Psoas muscle (tissue), 7 donors: ENCODE measurements at regions not wholly inside any gene's neighbourhood (a gene's known extent, or its start where the extent isn't known, plus 50 kb on each side); places are given as distances from the start of the nearest gene placed in this dataset.

Source experiments
- ATAC-seq, 4 donors: fragments of 200-7000 bp; cut with Tn5 transposase; one replicate each; pipeline ENCODE4 v1.9.1; 2020; ENCODE audit warnings: moderate library complexity in 3 of 4, mild to moderate bottlenecking in 2 of 4
- DNase-seq, 2 donors: peaks; one replicate each; pipeline ENCODE4 v3.0.0-alpha.2; 2020
- H3K27ac ChIP-seq: fragments of 200-600 bp; one replicate; pipeline ENCODE4 v1.8.0; 2022
- H3K27me3 ChIP-seq, 3 donors: fragments of 200-600 bp in 1 of 3; one replicate each; pipeline versions ENCODE4 v1.6.1 to v1.8.0; 2013 to 2022; ENCODE audit warnings: low read length in 2 of 3, mild to moderate bottlenecking in 2 of 3, moderate library complexity in 1 of 3; ENCODE audit not compliant: insufficient read depth in 3 of 3
- H3K36me3 ChIP-seq, 2 donors: fragments of 200-600 bp in 1 of 2; one replicate each; pipeline versions ENCODE4 v1.6.1 to v1.8.0; 2013 to 2022; ENCODE audit warnings: low read depth in 1 of 2, mild to moderate bottlenecking in 1 of 2, moderate library complexity in 1 of 2; ENCODE audit not compliant: insufficient read depth in 1 of 2
- H3K4me1 ChIP-seq: fragments of 200-600 bp; one replicate; pipeline ENCODE4 v1.8.0; 2022
- H3K4me3 ChIP-seq: fragments of 200-600 bp; one replicate; pipeline ENCODE4 v1.8.0; 2022; ENCODE audit warnings: mild to moderate bottlenecking
- H3K9me3 ChIP-seq: fragments of 200-600 bp; one replicate; pipeline ENCODE4 v1.8.0; 2022
- WGBS, 3 donors: extraction: QIAGEN DNeasy Blood & Tissue Kit; methylation state at CpG; one replicate each; pipeline versions ENCODE4 v1.1.6 to v1.1.7; 2013; 5-methylcytosine and 5-hydroxymethylcytosine counted together
- intact Hi-C, 2 donors: fragments of 100-400 bp; cut with DNase I; formaldehyde crosslinking; loops; one replicate each; pipeline versions ENCODE4 v1.11.0 to v1.14.2; 2022
- TF ChIP-seq, protein P1 (sequence below): fragments of 200-600 bp; IDR thresholded peaks from one replicate; pipeline ENCODE4 v1.8.0; 2022; ENCODE audit warnings: antibody characterized with exemption
- donor health status: healthy with polysubstance abuse.
- donor health status: DM: no; HTN: no; CAD: no; lungs with moderate emphysema.
- donor health status: Bipolar disorder and iron deficiency.
- donor health status: healthy.
- donor health status: DM: yes; HTN: yes; CAD: no.
- donor health status: DM: no; HTN: no; CAD: no.
- donor health status: DM: yes; HTN: yes; CAD: no.

DNA sequence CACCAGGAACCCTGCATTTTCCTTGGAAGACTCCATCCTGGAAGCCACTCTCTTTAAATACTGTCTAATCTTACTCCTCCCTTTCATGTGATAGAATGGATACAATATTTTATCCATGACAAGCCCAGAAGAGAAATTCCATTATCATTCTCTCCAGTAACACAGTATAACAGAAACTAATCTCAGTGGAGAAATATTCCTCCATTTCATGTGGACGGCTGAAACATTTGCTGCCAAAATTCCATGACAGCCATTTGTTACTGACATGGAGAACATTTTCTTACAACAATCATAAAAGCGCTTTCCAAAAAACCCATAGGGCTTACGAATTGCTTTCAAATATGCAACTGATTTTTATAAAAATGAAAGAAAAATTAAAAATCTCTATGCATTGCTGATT is 392.8 kb upstream of the KLF6 start:
- H3K27ac ChIP-seq, result no peak overlapping the region
- no peak for ATAC-seq
- 29 to 41% (median 32%) methylated on average over 3 of the region's 3 CpGs for WGBS, 3 donors

DNA sequence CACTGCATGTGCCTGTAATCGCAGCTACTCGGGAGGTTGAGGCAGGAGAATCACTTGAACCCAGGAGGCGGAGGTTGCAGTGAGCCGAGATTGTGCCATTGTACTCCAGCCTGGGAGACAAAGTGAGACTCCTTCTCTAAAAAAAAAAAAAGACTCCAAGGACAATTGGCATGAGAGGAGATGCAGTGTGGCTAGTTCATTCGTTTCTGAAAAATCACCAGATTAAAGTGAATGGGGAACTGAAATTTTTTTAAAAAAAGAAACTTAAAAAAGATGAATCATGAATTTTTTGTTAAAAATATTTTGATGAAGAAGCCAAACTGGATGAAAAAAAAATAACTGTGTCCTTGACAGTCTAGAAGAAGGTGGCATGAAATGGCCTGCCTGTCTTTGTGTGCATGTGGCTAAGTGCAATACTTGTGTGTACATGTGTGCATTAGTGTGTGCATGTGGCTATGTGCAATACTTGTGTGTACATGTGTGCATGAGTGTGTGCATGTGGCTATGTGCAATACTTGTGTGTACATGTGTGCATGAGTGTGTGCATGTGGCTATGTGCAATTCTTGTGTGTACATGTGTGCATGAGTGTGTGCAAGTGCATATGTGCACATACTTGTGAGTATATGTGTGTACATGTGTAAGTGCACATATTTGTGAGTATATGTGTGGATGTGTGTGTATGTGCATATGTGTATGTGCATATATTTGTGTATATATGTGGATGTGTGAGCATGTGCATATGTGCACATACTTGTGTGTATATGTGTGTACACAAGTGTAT is 391.7 kb upstream of the KLF6 start:
- Histone ChIP-seq H3K27ac (no peak overlapping the region), H3K4me3 (no peak overlapping the region), H3K9me3 (peaks cover 4% of the 10 kb centered on the region), H3K36me3 (no peaks in the 10 kb centered on the region), H3K27me3 (no peaks in the 10 kb centered on the region), H3K4me1 (peaks cover 7% of the 10 kb centered on the region)
- ATAC-seq, result no peak
- DNase-seq, result no peak
- 52 to 76% (median 56%) methylated on average over 5 of the region's 5 CpGs for WGBS, 3 donors
- TF ChIP-seq, protein P1, sequence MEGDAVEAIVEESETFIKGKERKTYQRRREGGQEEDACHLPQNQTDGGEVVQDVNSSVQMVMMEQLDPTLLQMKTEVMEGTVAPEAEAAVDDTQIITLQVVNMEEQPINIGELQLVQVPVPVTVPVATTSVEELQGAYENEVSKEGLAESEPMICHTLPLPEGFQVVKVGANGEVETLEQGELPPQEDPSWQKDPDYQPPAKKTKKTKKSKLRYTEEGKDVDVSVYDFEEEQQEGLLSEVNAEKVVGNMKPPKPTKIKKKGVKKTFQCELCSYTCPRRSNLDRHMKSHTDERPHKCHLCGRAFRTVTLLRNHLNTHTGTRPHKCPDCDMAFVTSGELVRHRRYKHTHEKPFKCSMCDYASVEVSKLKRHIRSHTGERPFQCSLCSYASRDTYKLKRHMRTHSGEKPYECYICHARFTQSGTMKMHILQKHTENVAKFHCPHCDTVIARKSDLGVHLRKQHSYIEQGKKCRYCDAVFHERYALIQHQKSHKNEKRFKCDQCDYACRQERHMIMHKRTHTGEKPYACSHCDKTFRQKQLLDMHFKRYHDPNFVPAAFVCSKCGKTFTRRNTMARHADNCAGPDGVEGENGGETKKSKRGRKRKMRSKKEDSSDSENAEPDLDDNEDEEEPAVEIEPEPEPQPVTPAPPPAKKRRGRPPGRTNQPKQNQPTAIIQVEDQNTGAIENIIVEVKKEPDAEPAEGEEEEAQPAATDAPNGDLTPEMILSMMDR, result no peak
- intact Hi-C loops, result no loop called here

More for the DNA sequence above, 392.8 kb upstream of the KLF6 start:
- Histone ChIP-seq H3K36me3 (no peaks in the 10 kb centered on the region), H3K4me1 (peaks cover 7% of the 10 kb centered on the region), H3K4me3 (no peak overlapping the region), H3K27me3 (no peaks in the 10 kb centered on the region), H3K9me3 (no peaks in the 10 kb centered on the region)
- intact Hi-C loops, result no loop called here
- no peak for DNase-seq
- TF ChIP-seq, protein P1, result no peak

DNA sequence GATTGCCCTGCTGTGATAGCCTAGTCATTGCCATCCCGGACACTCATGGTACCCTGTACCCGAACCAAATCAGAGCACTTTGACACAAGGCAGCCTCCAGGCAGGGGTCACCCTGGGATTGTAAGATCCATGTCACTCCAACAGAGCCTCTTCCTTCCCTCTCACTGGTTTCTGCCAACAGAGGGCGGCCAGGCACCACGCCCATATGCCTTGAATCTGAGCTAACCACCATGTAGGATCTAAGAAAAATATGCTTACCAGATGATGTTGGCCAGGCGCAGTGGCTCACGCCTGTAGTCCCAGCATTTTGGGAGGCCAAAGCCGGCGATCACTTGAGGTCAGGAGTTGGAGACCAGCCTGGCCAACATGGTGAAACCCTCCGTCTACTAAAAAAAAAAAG is 389.2 kb upstream of the KLF6 start:
- ATAC-seq (no peak), DNase-seq (no peak)
- Histone ChIP-seq H3K27ac (no peak overlapping the region), H3K9me3 (peaks cover 4% of the 10 kb centered on the region), H3K36me3 (no peaks in the 10 kb centered on the region), H3K27me3 (no peaks in the 10 kb centered on the region), H3K4me1 (peaks cover 7% of the 10 kb centered on the region), H3K4me3 (no peak overlapping the region)
- 94 to 97% (median 97%) methylated on average over 9 of the region's 9 CpGs for WGBS, 3 donors
- TF ChIP-seq, protein P1, result no peak
- intact Hi-C loops, result no loop called here

DNA sequence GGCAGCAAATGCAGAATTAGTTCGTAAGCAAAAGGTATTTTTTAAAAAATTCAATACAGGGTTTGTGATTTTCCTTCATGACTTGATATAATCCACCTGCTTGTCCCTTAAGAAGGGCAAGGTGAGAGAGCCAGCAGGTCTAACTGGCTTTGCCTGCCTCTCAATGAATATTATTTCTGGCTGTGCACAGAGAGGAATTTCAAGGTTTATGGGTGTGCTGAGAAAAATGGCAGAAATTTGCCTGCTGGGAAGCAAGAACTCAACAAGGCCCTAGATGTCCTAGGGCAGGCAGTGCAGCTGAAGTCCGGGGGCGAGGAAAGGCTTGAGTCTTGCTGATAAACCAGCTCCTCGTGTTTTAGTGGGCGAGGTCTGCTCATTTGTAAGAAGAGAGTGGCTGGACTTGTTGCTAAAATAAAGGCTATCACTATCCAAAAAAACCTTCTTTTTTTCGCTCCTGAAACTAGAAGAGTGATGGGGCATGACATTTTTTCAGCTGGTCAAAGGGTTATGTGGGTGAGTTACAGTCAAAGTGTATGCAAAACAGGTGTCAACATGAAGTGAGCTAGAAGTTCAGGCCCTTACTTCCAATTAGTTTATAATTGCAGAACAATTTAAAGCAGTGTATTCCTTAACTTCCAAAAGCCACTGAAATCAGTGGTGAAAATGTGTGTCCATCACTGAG is 385.8 kb upstream of the KLF6 start:
- intact Hi-C loops, result no loop called here

More for the DNA sequence above, 385.8 kb upstream of the KLF6 start:
- no peaks in the 10 kb centered on the region for H3K36me3 ChIP-seq
- TF ChIP-seq, protein P1, result no peak
- H3K4me3 ChIP-seq, result no peak overlapping the region
- no peaks in the 10 kb centered on the region for H3K27me3 ChIP-seq
- no peak overlapping the region for H3K27ac ChIP-seq
- no peak for ATAC-seq
- peaks cover 4% of the 10 kb centered on the region for H3K9me3 ChIP-seq
- no peaks in the 10 kb centered on the region for H3K4me1 ChIP-seq
- DNase-seq, result no peak
- WGBS, 3 donors, result 88 to 91% (median 90%) methylated on average over 6 of the region's 6 CpGs
